Fibroblast of lung (primary cell): ENCODE measurements at regions not wholly inside any gene's neighbourhood (a gene's known extent, or its start where the extent isn't known, plus 50 kb on each side); places are given as distances from the start of the nearest gene placed in this dataset.

Experiments used
- EZH2 ChIP-seq: IDR thresholded peaks from 2 replicates; pipeline ENCODE4 v1.5.1; 2012; ENCODE audit warnings: low read length, control low read depth, mild to moderate bottlenecking; ENCODE audit errors: missing control alignments
- TF ChIP-seq, protein P1 (sequence below), 2 donors: IDR thresholded peaks in 1 of 2; conservative IDR thresholded peaks in 1 of 2; 1 replicate in 1 of 2; 2 replicates in 1 of 2; pipeline ENCODE4 v1.5.1; 2011 to 2012; ENCODE audit warnings: low read length in 2 of 2, control low read depth in 1 of 2, inconsistent platforms in 1 of 2, low read depth in 1 of 2, mild to moderate bottlenecking in 1 of 2

- TF ChIP-seq, protein P1, sequence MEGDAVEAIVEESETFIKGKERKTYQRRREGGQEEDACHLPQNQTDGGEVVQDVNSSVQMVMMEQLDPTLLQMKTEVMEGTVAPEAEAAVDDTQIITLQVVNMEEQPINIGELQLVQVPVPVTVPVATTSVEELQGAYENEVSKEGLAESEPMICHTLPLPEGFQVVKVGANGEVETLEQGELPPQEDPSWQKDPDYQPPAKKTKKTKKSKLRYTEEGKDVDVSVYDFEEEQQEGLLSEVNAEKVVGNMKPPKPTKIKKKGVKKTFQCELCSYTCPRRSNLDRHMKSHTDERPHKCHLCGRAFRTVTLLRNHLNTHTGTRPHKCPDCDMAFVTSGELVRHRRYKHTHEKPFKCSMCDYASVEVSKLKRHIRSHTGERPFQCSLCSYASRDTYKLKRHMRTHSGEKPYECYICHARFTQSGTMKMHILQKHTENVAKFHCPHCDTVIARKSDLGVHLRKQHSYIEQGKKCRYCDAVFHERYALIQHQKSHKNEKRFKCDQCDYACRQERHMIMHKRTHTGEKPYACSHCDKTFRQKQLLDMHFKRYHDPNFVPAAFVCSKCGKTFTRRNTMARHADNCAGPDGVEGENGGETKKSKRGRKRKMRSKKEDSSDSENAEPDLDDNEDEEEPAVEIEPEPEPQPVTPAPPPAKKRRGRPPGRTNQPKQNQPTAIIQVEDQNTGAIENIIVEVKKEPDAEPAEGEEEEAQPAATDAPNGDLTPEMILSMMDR (conservative IDR thresholded peaks at IDR 0.05 in 1 of 2, IDR thresholded peaks at IDR 0.05 in 1 of 2; ENCODE audit: low read depth in 1 of 2, low read length in 2 of 2) = no peak
- TF ChIP-seq EZH2 = no peak
Measured at GRCh38 chr9:29435368-29435767, 1862.1 kb upstream of the C9orf72 start.
